Common myeloid progenitor, CD34-positive (primary cell): ENCODE measurements at regions not wholly inside any gene's neighbourhood (a gene's known extent, or its start where the extent isn't known, plus 50 kb on each side); places are given as distances from the start of the nearest gene placed in this dataset.
A peak's percentile ranks its signal among the peaks of the same experiment; 100 is the strongest.
"Not testable (repeated sequence)": the region's sequence is repeated elsewhere in the genome, so short reads cannot be mapped to it uniquely, and the experiment has no call there.

Experiments
- CTCF ChIA-PET: fragments of 350-600 bp; sonication (Branson Sonifier 250); formaldehyde crosslinking; loops from one replicate; lab custom pipeline; 2021; ENCODE audit warnings: antibody characterized with exemption; lab: Charles Lee
- POLR2A ChIA-PET: fragments of 350-600 bp; sonication (Branson Sonifier 250); formaldehyde crosslinking; loops from one replicate; lab custom pipeline; 2021; ENCODE audit warnings: antibody characterized with exemption; lab: Charles Lee
- DNase-seq, 3 donors: peaks; one replicate each; pipeline versions ENCODE4 v3.0.0 to v3.0.0-alpha.2; 2013
- H3K27ac ChIP-seq, 2 experiments: 1 replicate in 1 of 2; 2 replicates in 1 of 2; pipeline ENCODE4 v1.7.0; 2013; ENCODE audit warnings: inconsistent platforms in 2 of 2, low read length in 2 of 2, mild to moderate bottlenecking in 2 of 2, low read depth in 1 of 2, moderate library complexity in 1 of 2; ENCODE audit not compliant: severe bottlenecking in 2 of 2, insufficient read depth in 1 of 2, poor library complexity in 1 of 2
- H3K27me3 ChIP-seq, 5 experiments: replicated peaks in 2 of 5; 1 replicate in 3 of 5; 2 replicates in 2 of 5; pipeline versions ENCODE4 v1.6.1 to v1.7.0; 2013; ENCODE audit warnings: low read length in 4 of 5, mild to moderate bottlenecking in 2 of 5, moderate library complexity in 2 of 5, inconsistent platforms in 1 of 5; ENCODE audit not compliant: insufficient read depth in 5 of 5, control insufficient read depth in 4 of 5
- H3K36me3 ChIP-seq, 4 experiments: 1 replicate in 2 of 4; 2 replicates in 2 of 4; pipeline versions ENCODE4 v1.6.1 to v1.7.0; 2013; ENCODE audit warnings: low read length in 3 of 4, control low read depth in 1 of 4, mild to moderate bottlenecking in 1 of 4; ENCODE audit not compliant: control insufficient read depth in 4 of 4, insufficient read depth in 4 of 4
- H3K4me1 ChIP-seq, 4 experiments: 1 replicate in 3 of 4; 2 replicates in 1 of 4; pipeline versions ENCODE4 v1.6.1 to v1.7.1; 2013; ENCODE audit warnings: low read length in 3 of 4, mild to moderate bottlenecking in 3 of 4, control low read depth in 1 of 4, inconsistent platforms in 1 of 4, moderate library complexity in 1 of 4; ENCODE audit not compliant: control insufficient read depth in 4 of 4, insufficient read depth in 4 of 4; ENCODE audit errors: control extremely low read depth in 1 of 4
- H3K4me3 ChIP-seq, 7 experiments: 1 replicate in 4 of 7; 2 replicates in 3 of 7; pipeline versions ENCODE4 v1.5.1 to v1.7.0; 2013; ENCODE audit warnings: mild to moderate bottlenecking in 7 of 7, low read length in 6 of 7, moderate library complexity in 6 of 7, inconsistent platforms in 2 of 7, low read depth in 2 of 7, control low read depth in 1 of 7; ENCODE audit not compliant: insufficient read depth in 4 of 7, control insufficient read depth in 1 of 7; ENCODE audit errors: extremely low read depth in 1 of 7
- H3K9me3 ChIP-seq, 5 experiments: 1 replicate in 4 of 5; 2 replicates in 1 of 5; pipeline versions ENCODE4 v1.6.1 to v1.7.1; 2013; ENCODE audit warnings: low read length in 4 of 5, mild to moderate bottlenecking in 2 of 5, inconsistent platforms in 1 of 5, low read depth in 1 of 5, moderate library complexity in 1 of 5; ENCODE audit not compliant: control insufficient read depth in 4 of 5, insufficient read depth in 2 of 5; ENCODE audit errors: control extremely low read depth in 1 of 5
- WGBS: methylation state at CpG from one replicate; pipeline ENCODE4 v1.1.5; 2013; ENCODE audit not compliant: insufficient coverage; 5-methylcytosine and 5-hydroxymethylcytosine counted together

GRCh38 chr6:150490586-150490985, 109.1 kb upstream of the PLEKHG1 start:
- CTCF ChIA-PET: interaction anchor here (1.0 kb wide), 1 partner anchor 251 kb away, joined by 3 read pairs; no protein-coding TSS in a partner anchor
- 99% methylated on average over 6 of the region's 6 CpGs for WGBS
- no peaks in the 10 kb centered on the region for H3K4me1 ChIP-seq
- DNase-seq: no peak
- H3K9me3 ChIP-seq: peaks cover 0 to 7% (median 0%) of the 10 kb centered on the region in 5 experiments
- no peak overlapping the region for H3K27ac ChIP-seq
- H3K4me3 ChIP-seq: no peak overlapping the region
- POLR2A ChIA-PET: no interaction called here
- H3K27me3 ChIP-seq: peaks cover 0 to 1% (median 0%) of the 10 kb centered on the region in 5 experiments
- H3K36me3 ChIP-seq: no peaks in the 10 kb centered on the region

GRCh38 chr6:150491131-150491810, 108.4 kb upstream of the PLEKHG1 start:
- no peak overlapping the region for H3K27ac ChIP-seq
- no peaks in the 10 kb centered on the region for H3K36me3 ChIP-seq
- 80% methylated on average over 1 of the region's 5 CpGs for WGBS
- H3K9me3 ChIP-seq: peaks cover 0 to 7% (median 0%) of the 10 kb centered on the region in 5 experiments
- no peaks in the 10 kb centered on the region for H3K4me1 ChIP-seq
- ChIA-PET CTCF (interaction anchor here (1.0 kb wide), 1 partner anchor 250 kb away, joined by 3 read pairs; no protein-coding TSS in a partner anchor), POLR2A (interaction anchor here (0.7 kb wide), 1 partner anchor 15 kb away, joined by 3 read pairs; no protein-coding TSS in a partner anchor)
- peak; percentile 6 to 45 (median 39) for DNase-seq
- no peaks in the 10 kb centered on the region for H3K27me3 ChIP-seq
- no peak overlapping the region for H3K4me3 ChIP-seq

GRCh38 chr6:150491811-150492172, 107.9 kb upstream of the PLEKHG1 start:
- H3K36me3 ChIP-seq: no peaks in the 10 kb centered on the region
- no peak for DNase-seq
- WGBS: 100% methylated on average over 1 of the region's 2 CpGs
- peaks cover 0 to 7% (median 0%) of the 10 kb centered on the region in 5 experiments for H3K9me3 ChIP-seq
- CTCF ChIA-PET: no interaction called here
- POLR2A ChIA-PET: interaction anchor here (0.7 kb wide), 1 partner anchor 15 kb away, joined by 3 read pairs; no protein-coding TSS in a partner anchor
- no peaks in the 10 kb centered on the region for H3K27me3 ChIP-seq
- no peak overlapping the region for H3K4me3 ChIP-seq
- no peaks in the 10 kb centered on the region for H3K4me1 ChIP-seq
- no peak overlapping the region for H3K27ac ChIP-seq

- Histone ChIP-seq H3K4me3 (no peak overlapping the region), H3K27ac (no peak overlapping the region), H3K27me3 (no peaks in the 10 kb centered on the region), H3K36me3 (no peaks in the 10 kb centered on the region), H3K9me3 (peaks cover 0 to 7% (median 0%) of the 10 kb centered on the region in 5 experiments), H3K4me1 (no peaks in the 10 kb centered on the region)
- ChIA-PET POLR2A (no interaction called here), CTCF (no interaction called here)
- DNase-seq: no peak
- WGBS: 100% methylated on average over 2 of the region's 2 CpGs
Measured at GRCh38 chr6:150492507-150492906, 107.2 kb upstream of the PLEKHG1 start.

- Histone ChIP-seq H3K36me3 (no peaks in the 10 kb centered on the region), H3K4me1 (no peaks in the 10 kb centered on the region), H3K9me3 (peaks cover 0 to 7% (median 0%) of the 10 kb centered on the region in 5 experiments), H3K27ac (no peak overlapping the region), H3K4me3 (no peak overlapping the region), H3K27me3 (no peaks in the 10 kb centered on the region)
- DNase-seq: no peak
- ChIA-PET POLR2A (no interaction called here), CTCF (no interaction called here)
- WGBS: 98% methylated on average over 6 of the region's 7 CpGs
Measured at GRCh38 chr6:150492941-150493340, 106.7 kb upstream of the PLEKHG1 start.

- H3K27ac ChIP-seq, CTCF ChIA-PET, H3K27me3 ChIP-seq, DNase-seq, H3K4me3 ChIP-seq, POLR2A ChIA-PET, H3K36me3 ChIP-seq, H3K9me3 ChIP-seq, H3K4me1 ChIP-seq: not testable (repeated sequence)
- WGBS: 100% methylated on average over 1 of the region's 2 CpGs
Measured at GRCh38 chr6:150493552-150493951, 106.1 kb upstream of the PLEKHG1 start.

GRCh38 chr6:150494241-150494640, 105.4 kb upstream of the PLEKHG1 start:
- ChIA-PET POLR2A (no interaction called here), CTCF (interaction anchor here (2.1 kb wide), 1 partner anchor 15 kb away, joined by 5 read pairs; no protein-coding TSS in a partner anchor)
- no peak overlapping the region for H3K27ac ChIP-seq
- no peaks in the 10 kb centered on the region for H3K4me1 ChIP-seq
- H3K27me3 ChIP-seq: no peaks in the 10 kb centered on the region
- peaks cover 0 to 7% (median 0%) of the 10 kb centered on the region in 5 experiments for H3K9me3 ChIP-seq
- no peak for DNase-seq
- H3K36me3 ChIP-seq: no peaks in the 10 kb centered on the region
- H3K4me3 ChIP-seq: no peak overlapping the region
- 94% methylated on average over 5 of the region's 5 CpGs for WGBS
